ENCODE measurements at regions not wholly inside any gene's neighbourhood (a gene's known extent, or its start where the extent isn't known, plus 50 kb on each side); places are given as distances from the start of the nearest gene placed in this dataset.

- Histone ChIP-seq H3K36me3 (ENCODE audit: control insufficient read depth, insufficient read depth, low read length) (no peaks in the 10 kb centered on the region), H3K4me1 (ENCODE audit: control insufficient read depth, insufficient read depth, low read length) (peaks cover 19% of the 10 kb centered on the region), H3K27me3 (ENCODE audit: control insufficient read depth, insufficient read depth, low read length) (no peaks in the 10 kb centered on the region), H3K9me3 (ENCODE audit: control insufficient read depth, insufficient read depth, low read depth, low read length) (peaks cover 5% of the 10 kb centered on the region), H3K27ac (ENCODE audit: low read depth, low read length) (no peak overlapping the region), H3K4me3 (ENCODE audit: low read depth, low read length) (no peak overlapping the region), H3K9ac (ENCODE audit: low read length) (no peak overlapping the region)
Measured at GRCh38 chr3:193896419-193896818, 239.5 kb upstream of the HES1 start.

DNA sequence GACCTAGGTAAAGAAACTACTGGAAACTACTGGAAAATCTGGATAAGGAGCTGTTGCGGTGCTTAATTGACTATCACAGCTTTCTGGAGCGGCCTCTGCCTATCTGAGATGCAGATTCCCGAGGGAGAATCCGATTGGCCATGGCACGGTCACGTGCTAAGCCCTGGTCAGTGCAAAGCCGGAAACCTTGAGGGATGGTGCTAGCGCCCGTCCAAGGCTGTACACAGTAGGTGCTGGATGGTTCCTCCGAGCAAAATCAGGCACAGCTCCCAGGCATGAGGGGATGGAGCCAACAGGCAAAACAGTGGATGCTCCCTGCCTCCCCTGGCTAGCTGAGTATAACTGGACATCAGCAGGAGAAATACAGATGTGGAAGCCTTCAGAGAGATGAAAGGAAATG is 238.7 kb upstream of the HES1 start:
- Histone ChIP-seq H3K36me3 (ENCODE audit: control insufficient read depth, insufficient read depth, low read length) (no peaks in the 10 kb centered on the region), H3K9ac (ENCODE audit: low read length) (no peak overlapping the region), H3K9me3 (ENCODE audit: control insufficient read depth, insufficient read depth, low read depth, low read length) (peaks cover 5% of the 10 kb centered on the region), H3K27me3 (ENCODE audit: control insufficient read depth, insufficient read depth, low read length) (no peaks in the 10 kb centered on the region), H3K27ac (ENCODE audit: low read depth, low read length) (no peak overlapping the region), H3K4me1 (ENCODE audit: control insufficient read depth, insufficient read depth, low read length) (peaks cover 20% of the 10 kb centered on the region), H3K4me3 (ENCODE audit: low read depth, low read length) (no peak overlapping the region)

DNA sequence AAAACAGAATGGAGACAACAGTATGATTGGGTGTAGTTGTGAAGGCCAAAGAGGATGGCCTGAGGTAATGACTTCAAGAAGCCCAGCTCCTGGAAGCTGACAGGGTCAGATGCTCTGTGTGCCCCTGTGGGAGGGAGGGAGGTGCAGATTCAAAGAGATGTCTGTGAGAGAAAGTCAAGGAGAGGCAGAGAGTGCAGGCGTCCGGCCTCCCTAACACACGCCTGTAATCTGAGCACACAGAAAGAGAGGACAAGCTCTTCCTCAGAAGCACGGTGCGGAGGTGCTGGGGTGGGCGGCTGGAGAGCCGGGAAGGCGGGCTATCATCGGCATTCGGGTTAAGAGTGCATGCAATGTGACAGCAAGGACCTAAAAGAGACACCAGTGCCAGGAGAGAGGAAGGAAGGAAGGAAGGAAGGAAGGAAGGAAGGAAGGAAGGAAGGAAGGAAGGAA is 238.2 kb upstream of the HES1 start:
- H3K4me3 ChIP-seq (ENCODE audit: low read depth, low read length), result no peak overlapping the region
- no peak overlapping the region for H3K27ac ChIP-seq (ENCODE audit: low read depth, low read length)
- peaks cover 5% of the 10 kb centered on the region for H3K9me3 ChIP-seq (ENCODE audit: control insufficient read depth, insufficient read depth, low read depth, low read length)
- no peaks in the 10 kb centered on the region for H3K36me3 ChIP-seq (ENCODE audit: control insufficient read depth, insufficient read depth, low read length)
- H3K9ac ChIP-seq (ENCODE audit: low read length), result no peak overlapping the region
- H3K4me1 ChIP-seq (ENCODE audit: control insufficient read depth, insufficient read depth, low read length), result peaks cover 24% of the 10 kb centered on the region
- H3K27me3 ChIP-seq (ENCODE audit: control insufficient read depth, insufficient read depth, low read length), result no peaks in the 10 kb centered on the region

- peaks cover 32% of the 10 kb centered on the region for H3K4me1 ChIP-seq (ENCODE audit: control insufficient read depth, insufficient read depth, low read length)
- peaks cover 5% of the 10 kb centered on the region for H3K9me3 ChIP-seq (ENCODE audit: control insufficient read depth, insufficient read depth, low read depth, low read length)
- 0 out of 2 replicates have a peak, but pooled peaks cover 3% of the 10 kb centered on the region for H3K27me3 ChIP-seq (ENCODE audit: control insufficient read depth, insufficient read depth, low read length)
- H3K27ac ChIP-seq (ENCODE audit: low read depth, low read length), result no peak overlapping the region
- no peak overlapping the region for H3K4me3 ChIP-seq (ENCODE audit: low read depth, low read length)
- no peaks in the 10 kb centered on the region for H3K36me3 ChIP-seq (ENCODE audit: control insufficient read depth, insufficient read depth, low read length)
- H3K9ac ChIP-seq (ENCODE audit: low read length), result no peak overlapping the region
Measured at GRCh38 chr3:193899001-193899400, 236.9 kb upstream of the HES1 start.

- Histone ChIP-seq H3K36me3 (ENCODE audit: control insufficient read depth, insufficient read depth, low read length) (no peaks in the 10 kb centered on the region), H3K9me3 (ENCODE audit: control insufficient read depth, insufficient read depth, low read depth, low read length) (peaks cover 5% of the 10 kb centered on the region), H3K4me1 (ENCODE audit: control insufficient read depth, insufficient read depth, low read length) (peaks cover 28% of the 10 kb centered on the region), H3K4me3 (ENCODE audit: low read depth, low read length) (no peak overlapping the region), H3K27me3 (ENCODE audit: control insufficient read depth, insufficient read depth, low read length) (0 out of 2 replicates have a peak, but pooled peaks cover 3% of the 10 kb centered on the region), H3K27ac (ENCODE audit: low read depth, low read length) (no peak overlapping the region), H3K9ac (ENCODE audit: low read length) (no peak overlapping the region)
Measured at GRCh38 chr3:193901007-193901406, 234.9 kb upstream of the HES1 start.

DNA sequence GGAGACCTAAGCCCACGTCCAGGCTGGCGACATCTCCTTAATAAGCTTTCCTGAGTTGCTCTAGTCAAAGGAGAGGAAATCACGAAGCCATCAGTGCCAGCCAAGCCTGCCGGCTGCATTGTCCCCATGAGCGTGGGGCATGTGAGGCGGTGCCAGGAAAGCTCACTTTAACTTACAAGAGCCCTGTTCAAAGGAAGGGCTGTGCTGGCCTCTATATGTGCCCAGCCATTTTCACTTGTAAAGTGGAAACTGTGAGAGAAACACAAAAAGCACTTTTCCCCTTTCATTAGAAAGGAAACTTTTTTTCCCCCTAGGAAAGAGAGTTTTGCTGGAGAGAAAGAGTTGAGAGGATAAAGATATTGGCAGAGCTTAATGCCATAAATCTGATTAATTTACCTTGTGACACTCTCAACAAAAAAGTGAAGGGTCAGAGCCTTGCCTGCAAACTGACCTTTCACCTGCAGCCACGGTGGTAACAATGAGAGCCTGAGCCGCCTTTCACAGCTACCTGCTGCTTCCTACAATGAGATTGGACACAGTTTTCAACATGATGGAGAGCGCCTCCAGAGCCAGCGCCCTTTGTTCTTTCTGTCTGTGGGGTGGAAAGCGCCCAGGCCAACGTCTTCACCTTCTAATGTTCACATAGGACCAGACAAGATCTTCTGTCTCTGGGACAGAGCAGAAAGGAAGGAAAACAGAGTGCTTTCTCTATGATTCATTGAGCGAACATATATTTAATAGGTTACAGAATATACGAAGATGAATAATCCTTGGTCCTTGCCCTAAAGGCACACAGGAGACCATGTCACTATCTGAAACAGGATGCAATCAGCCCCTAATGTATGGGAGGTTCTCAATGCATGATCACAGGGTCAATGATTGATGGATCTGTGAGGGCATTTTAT is 233.1 kb upstream of the HES1 start:
- Histone ChIP-seq H3K9me3 (ENCODE audit: control insufficient read depth, insufficient read depth, low read depth, low read length) (peaks cover 6% of the 10 kb centered on the region), H3K4me1 (ENCODE audit: control insufficient read depth, insufficient read depth, low read length) (peaks cover 13% of the 10 kb centered on the region), H3K27ac (ENCODE audit: low read depth, low read length) (no peak overlapping the region), H3K4me3 (ENCODE audit: low read depth, low read length) (no peak overlapping the region), H3K9ac (ENCODE audit: low read length) (no peak overlapping the region), H3K27me3 (ENCODE audit: control insufficient read depth, insufficient read depth, low read length) (0 out of 2 replicates have a peak, but pooled peaks cover 3% of the 10 kb centered on the region), H3K36me3 (ENCODE audit: control insufficient read depth, insufficient read depth, low read length) (no peaks in the 10 kb centered on the region)

- no peak overlapping the region for H3K27ac ChIP-seq (ENCODE audit: low read depth, low read length)
- no peaks in the 10 kb centered on the region for H3K36me3 ChIP-seq (ENCODE audit: control insufficient read depth, insufficient read depth, low read length)
- peaks cover 13% of the 10 kb centered on the region for H3K4me1 ChIP-seq (ENCODE audit: control insufficient read depth, insufficient read depth, low read length)
- 0 out of 2 replicates have a peak, but pooled peaks cover 3% of the 10 kb centered on the region for H3K27me3 ChIP-seq (ENCODE audit: control insufficient read depth, insufficient read depth, low read length)
- no peak overlapping the region for H3K9ac ChIP-seq (ENCODE audit: low read length)
- no peak overlapping the region for H3K4me3 ChIP-seq (ENCODE audit: low read depth, low read length)
- peaks cover 12% of the 10 kb centered on the region for H3K9me3 ChIP-seq (ENCODE audit: control insufficient read depth, insufficient read depth, low read depth, low read length)
Measured at GRCh38 chr3:193903512-193903817, 232.5 kb upstream of the HES1 start.

- 0 out of 2 replicates have a peak, but pooled peaks cover 3% of the 10 kb centered on the region for H3K27me3 ChIP-seq (ENCODE audit: control insufficient read depth, insufficient read depth, low read length)
- H3K27ac ChIP-seq (ENCODE audit: low read depth, low read length), result no peak overlapping the region
- no peak overlapping the region for H3K9ac ChIP-seq (ENCODE audit: low read length)
- H3K36me3 ChIP-seq (ENCODE audit: control insufficient read depth, insufficient read depth, low read length), result no peaks in the 10 kb centered on the region
- peaks cover 16% of the 10 kb centered on the region for H3K9me3 ChIP-seq (ENCODE audit: control insufficient read depth, insufficient read depth, low read depth, low read length)
- H3K4me1 ChIP-seq (ENCODE audit: control insufficient read depth, insufficient read depth, low read length), result peaks cover 13% of the 10 kb centered on the region
- H3K4me3 ChIP-seq (ENCODE audit: low read depth, low read length), result no peak overlapping the region
Measured at GRCh38 chr3:193903966-193904365, 232.0 kb upstream of the HES1 start.

DNA sequence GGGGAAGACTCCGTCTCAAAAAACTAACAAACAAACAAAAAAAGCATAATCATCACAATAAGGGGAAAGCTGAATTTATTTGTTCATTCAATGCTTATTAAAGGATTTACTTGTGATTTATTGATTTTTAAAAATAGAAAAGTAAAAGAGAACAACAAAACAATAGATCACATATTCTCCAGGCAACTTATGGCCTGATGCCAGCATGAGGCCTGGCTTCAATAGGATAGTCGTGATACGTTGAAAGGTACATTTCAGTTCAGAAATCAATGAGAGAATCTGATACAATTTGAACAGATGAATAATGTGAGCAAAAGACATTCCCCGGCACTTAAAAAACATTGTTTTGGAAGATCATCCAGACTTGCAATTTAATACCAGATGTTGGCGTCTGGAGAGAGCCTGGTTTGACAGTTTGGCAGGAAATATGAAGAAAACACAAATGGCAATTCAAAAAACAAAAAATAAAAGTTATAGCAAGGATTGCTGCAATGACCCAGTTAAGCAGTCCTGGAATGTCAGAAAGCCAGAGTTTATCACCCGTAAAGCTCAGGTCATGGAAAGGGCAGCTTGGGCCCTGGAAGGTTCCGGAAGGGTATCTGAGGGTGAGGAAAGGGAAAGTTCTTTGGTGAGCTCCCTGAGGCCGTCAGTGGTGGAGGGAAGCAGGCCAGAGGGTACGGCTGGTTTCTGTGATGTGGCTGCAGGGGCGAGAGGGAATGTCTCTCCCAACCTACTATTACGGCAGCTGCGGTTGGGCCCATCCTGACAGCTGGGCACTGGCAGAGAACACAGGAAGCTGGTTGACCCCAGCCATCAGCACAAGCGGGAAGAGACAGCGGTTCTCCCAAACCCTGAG is 230.2 kb upstream of the HES1 start:
- no peak overlapping the region for H3K9ac ChIP-seq (ENCODE audit: low read length)
- H3K4me1 ChIP-seq (ENCODE audit: control insufficient read depth, insufficient read depth, low read length), result peaks cover 14% of the 10 kb centered on the region
- no peak overlapping the region for H3K27ac ChIP-seq (ENCODE audit: low read depth, low read length)
- 0 out of 2 replicates have a peak, but pooled peaks cover 3% of the 10 kb centered on the region for H3K27me3 ChIP-seq (ENCODE audit: control insufficient read depth, insufficient read depth, low read length)
- peaks cover 16% of the 10 kb centered on the region for H3K9me3 ChIP-seq (ENCODE audit: control insufficient read depth, insufficient read depth, low read depth, low read length)
- H3K36me3 ChIP-seq (ENCODE audit: control insufficient read depth, insufficient read depth, low read length), result no peaks in the 10 kb centered on the region
- no peak overlapping the region for H3K4me3 ChIP-seq (ENCODE audit: low read depth, low read length)

DNA sequence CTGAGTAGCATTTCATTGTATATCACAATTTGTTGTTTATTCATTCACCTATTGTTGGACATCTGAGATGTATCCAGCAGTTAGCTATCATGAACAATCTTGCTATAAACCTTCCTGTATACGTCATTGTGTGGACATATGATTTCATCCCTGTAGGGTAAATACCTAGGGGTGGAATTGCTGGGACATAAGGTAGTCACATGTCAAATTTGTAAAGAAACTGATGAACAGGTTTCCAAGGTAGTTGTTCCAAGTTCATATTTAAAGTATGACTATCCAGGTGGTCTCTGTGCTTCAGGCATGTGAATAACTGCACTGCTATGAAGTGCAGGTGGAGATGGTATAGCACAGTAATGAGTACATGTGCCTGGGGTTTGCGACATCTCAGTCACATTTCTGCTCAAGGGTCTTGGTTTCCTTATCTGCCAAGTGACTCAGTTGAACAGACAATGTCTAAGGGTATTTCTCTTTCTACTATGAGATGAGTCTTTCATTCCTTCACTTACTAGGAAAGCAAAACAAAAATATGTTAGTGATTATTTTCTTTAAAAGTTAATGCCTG is 229.0 kb upstream of the HES1 start:
- 0 out of 2 replicates have a peak, but pooled peaks cover 3% of the 10 kb centered on the region for H3K27me3 ChIP-seq (ENCODE audit: control insufficient read depth, insufficient read depth, low read length)
- no peaks in the 10 kb centered on the region for H3K36me3 ChIP-seq (ENCODE audit: control insufficient read depth, insufficient read depth, low read length)
- peaks cover 26% of the 10 kb centered on the region for H3K4me1 ChIP-seq (ENCODE audit: control insufficient read depth, insufficient read depth, low read length)
- no peak overlapping the region for H3K4me3 ChIP-seq (ENCODE audit: low read depth, low read length)
- H3K9me3 ChIP-seq (ENCODE audit: control insufficient read depth, insufficient read depth, low read depth, low read length), result peaks cover 11% of the 10 kb centered on the region
- H3K27ac ChIP-seq (ENCODE audit: low read depth, low read length), result no peak overlapping the region
- no peak overlapping the region for H3K9ac ChIP-seq (ENCODE audit: low read length)
